GM10266 (cell line): ENCODE measurements at regions not wholly inside any gene's neighbourhood (a gene's known extent, or its start where the extent isn't known, plus 50 kb on each side); places are given as distances from the start of the nearest gene placed in this dataset.

Experiments
- DNase-seq: peaks from one replicate; pipeline ENCODE4 v3.0.0; 2012; ENCODE audit errors: extremely low spot score
- CTCF ChIP-seq: IDR thresholded peaks from 2 replicates; pipeline ENCODE4 v1.5.1; 2012; ENCODE audit warnings: mild to moderate bottlenecking, low read depth; ENCODE audit not compliant: control insufficient read depth, insufficient read depth; ENCODE audit errors: missing control alignments

- DNase-seq: no peak
- TF ChIP-seq CTCF: no peak
Observed at GRCh38 chr3:182404031-182404430, 389.3 kb upstream of the ATP11B start.

GRCh38 chr3:182405759-182406158 is 387.5 kb upstream of the ATP11B start:
- no peak for DNase-seq
- no peak for TF ChIP-seq CTCF

GRCh38 chr3:182406786-182407185 is 386.5 kb upstream of the ATP11B start:
- no peak for TF ChIP-seq CTCF
- no peak for DNase-seq

- TF ChIP-seq CTCF: no peak
- DNase-seq: no peak
Observed at GRCh38 chr3:182410051-182410450, 383.3 kb upstream of the ATP11B start.

- DNase-seq: no peak
- TF ChIP-seq CTCF: no peak
Observed at GRCh38 chr3:182412066-182412465, 381.2 kb upstream of the ATP11B start.

GRCh38 chr3:182413061-182413460 is 380.2 kb upstream of the ATP11B start:
- DNase-seq: no peak
- no peak for TF ChIP-seq CTCF

- DNase-seq: no peak
- TF ChIP-seq CTCF: no peak
Observed at GRCh38 chr3:182413682-182414081, 379.6 kb upstream of the ATP11B start.
